ENCODE measurements at regions not wholly inside any gene's neighbourhood (a gene's known extent, or its start where the extent isn't known, plus 50 kb on each side); places are given as distances from the start of the nearest gene placed in this dataset.

- TF ChIP-seq CTCF (IDR thresholded peaks at IDR 0.05; ENCODE audit: low read depth, low read length): no peak
- TF ChIP-seq EZH2phosphoT487 (IDR thresholded peaks at IDR 0.05; ENCODE audit: low read depth): no peak
Observed at GRCh38 chr9:87445646-87446045, 52.0 kb upstream of the DAPK1 start.
